Frontal cortex (tissue), 3 donors: ENCODE measurements at regions not wholly inside any gene's neighbourhood (a gene's known extent, or its start where the extent isn't known, plus 50 kb on each side); places are given as distances from the start of the nearest gene placed in this dataset.

Experiments used
- DNase-seq, 2 donors: peaks; one replicate each; pipeline ENCODE4 v3.0.0; 2012; ENCODE audit warnings: low spot score in 2 of 2
- FAIRE-seq: peaks from 2 replicates; lab custom pipeline; 2012; peaks lifted over from hg19 to GRCh38; lab: Jason Lieb, UNC
- donor health status: control.
- donor health status: control.
- donor health status: control.

DNA sequence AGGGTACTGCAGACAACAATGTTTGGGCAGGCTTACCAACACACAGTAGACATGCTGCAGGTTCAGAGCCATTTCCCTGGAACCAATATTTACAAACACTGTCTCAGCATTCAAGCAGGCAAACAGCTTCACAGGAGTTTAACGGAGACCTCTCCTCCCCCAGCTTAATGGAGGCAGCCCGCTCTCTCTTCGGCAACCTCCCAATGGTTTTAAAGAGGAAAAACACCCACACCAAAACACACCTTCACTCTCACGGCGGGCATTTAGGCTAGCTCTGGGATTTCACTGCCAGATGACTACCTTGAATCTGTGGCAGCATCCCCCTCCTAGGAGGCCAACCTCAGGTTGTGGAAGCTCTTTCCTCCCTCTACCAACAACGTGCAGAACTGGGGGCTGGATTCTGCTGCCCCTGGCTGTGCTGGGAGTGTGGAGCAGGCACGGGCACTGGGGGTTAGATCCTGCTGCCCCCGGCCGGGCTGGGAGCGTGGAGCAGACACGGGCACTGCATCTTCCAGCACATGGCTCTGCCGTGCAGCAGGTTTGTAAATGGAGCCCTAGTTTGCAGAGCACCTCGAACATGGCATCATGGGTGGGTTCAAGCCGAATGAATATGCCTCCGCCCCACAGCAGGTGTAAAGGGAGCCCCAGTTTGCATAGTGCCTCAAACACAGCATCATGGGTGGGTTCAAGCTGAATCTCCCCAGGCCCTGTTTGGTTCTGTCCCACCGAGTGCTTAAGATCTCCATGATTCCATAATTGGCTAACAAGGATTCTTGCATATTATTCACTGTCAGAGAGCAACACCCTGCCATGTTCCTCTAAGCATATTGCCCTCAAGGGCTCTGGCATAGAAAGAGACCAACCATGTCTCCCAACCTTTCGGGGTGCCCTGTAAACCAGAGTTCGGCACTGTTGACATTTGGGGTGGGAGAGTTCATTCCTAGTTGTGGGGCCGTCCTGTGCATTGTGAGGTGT lies 86.4 kb downstream of the RBFOX3 start:
- FAIRE-seq (no peak), DNase-seq (no peak)

DNA sequence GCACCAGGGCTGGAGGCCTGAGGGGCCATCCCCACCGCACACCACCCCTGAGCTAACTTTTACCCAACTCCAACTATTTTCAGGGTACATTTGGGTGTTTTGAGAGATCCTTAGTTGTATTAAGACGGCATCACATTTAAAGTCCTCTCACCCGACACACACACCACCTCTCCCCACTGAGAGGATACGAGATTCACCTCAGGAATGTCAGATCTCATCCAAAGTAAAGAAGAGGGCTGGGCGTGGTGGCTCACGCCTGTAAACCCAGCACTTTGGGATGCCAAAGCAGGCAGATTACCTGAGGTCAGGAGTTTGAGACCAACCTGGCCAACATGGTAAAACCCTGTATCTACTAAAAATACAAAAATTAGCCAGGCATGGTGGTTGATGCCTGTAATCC lies 88.4 kb downstream of the RBFOX3 start:
- DNase-seq (no peak), FAIRE-seq (no peak)

DNA sequence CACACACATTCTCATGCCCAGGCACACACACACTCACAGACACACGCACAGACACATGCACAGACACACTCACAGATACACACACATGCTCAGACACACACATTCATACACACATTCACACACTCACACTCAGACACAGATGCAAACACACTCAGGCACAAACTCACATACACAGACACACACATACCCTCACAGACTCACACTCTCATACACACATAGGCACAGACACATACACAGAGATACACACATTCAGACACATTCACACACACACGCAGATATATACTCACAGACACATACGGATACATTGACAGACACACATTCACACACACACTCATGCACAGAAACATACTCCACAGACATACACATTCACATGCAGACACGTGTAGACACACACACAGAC lies 89.6 kb downstream of the RBFOX3 start:
- FAIRE-seq (no peak), DNase-seq (no peak)

DNA sequence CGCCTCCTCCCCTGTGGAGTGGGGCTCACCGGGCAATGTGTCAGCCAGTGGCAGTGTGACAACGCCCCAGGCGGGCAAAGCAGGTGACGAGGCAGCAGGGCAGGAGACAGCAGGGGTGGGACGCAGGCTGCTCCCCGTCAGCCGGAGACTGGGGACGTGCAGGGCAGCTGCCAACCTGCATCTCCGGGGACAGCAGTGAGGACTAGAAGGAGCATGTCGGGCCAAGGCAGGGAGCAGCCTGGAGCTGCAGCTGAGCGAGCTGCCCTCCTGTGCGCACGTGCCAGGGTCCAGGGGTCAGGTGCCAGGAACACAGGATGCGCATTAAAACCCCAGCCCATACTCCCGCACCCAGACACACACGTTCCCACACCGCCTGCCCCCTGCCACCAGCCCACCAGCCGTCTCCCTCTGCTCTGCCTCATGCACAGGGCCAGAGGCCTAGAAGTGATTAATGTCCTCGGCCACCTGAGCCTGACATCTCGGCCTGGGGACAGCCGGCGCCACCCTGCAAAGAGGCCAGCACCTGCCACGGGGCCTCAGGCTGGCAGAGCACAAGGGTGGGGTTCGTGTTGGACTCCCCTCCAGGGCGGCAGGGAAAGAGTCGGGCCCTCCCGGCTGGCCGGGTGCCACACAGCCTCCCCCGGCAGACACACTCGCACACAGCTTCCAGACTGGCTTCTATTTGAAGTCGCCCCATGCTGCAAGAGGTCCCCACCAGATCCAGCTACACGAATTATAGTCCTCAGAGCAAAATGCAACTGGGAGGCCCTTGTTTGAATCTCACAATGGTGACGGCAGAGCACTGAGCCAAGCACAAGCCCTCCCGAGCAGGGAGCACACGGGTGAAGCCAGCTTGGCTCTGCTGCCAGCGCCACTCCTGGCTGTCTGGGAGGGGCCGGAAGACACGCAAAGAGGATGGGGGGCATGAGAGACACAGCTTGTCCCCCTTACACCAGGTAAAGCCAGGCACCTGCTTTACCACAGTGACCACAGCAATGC lies 90.4 kb downstream of the RBFOX3 start:
- DNase-seq (no peak), FAIRE-seq (no peak)

DNA sequence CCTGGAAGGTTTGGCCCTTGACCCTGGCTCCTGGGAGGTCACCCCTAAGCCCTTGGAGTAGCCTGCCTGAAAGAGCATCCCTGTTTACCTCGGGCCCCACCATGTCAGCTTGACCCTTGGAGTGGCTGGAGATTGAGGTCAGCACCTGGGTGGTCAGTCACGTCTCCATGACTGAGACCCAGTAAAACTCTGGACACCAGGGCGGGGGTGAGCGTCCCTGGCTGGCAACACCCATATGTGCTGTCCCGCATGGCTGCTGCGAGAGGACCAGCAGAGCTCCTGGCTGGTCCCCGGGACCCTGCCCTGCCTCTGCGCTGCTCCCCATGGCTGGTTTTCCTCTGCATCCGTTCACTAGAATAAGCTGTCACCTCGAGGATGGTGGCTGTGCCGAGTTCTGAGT lies 91.2 kb downstream of the RBFOX3 start:
- no peak for DNase-seq
- FAIRE-seq, result no peak

DNA sequence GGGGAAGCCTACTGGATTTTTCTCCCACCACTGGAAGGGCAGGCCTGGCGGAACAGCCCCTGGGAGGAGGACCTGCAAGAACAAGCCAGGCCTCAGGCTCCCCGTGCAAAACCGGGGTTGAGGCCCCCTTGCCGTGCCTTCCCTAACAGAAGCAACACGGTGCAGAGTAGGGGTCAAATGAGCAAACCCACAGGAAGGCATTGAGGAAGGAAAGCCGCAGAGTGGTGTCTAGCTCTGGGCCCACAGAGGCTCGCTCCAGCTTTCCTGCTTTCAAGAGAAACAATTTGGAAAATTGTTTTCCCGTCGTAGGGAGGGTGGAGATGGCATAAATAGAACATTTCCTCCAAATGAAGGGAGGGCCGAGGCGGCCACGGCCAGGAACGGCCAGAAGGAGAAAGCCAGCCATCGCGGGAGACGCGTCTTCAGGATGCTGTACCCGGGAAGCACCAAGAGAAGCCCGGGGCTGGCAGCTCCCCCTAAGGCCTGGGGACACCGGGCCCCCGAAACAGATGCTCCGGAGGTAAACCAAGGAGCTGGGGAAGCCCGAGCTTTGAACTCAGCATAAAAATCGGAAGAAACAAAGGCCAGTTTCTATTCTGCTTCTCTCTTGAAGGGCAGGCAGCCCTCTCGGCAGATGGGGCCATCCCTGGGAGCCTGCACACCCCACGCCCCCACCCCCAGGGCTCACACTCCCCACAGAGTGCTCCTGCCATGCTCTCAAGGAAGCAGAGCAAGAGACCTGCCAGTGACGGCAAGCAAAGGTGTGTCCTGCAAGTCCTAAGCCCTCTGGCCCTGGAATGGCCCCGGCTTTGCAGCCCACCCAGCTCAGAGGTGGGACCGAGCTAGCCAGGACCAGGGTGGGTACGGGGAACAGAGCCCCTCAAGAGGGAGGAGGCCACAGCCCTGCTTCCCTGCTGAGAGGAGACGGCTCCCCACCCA lies 92.0 kb downstream of the RBFOX3 start:
- FAIRE-seq (no peak), DNase-seq (no peak)

DNA sequence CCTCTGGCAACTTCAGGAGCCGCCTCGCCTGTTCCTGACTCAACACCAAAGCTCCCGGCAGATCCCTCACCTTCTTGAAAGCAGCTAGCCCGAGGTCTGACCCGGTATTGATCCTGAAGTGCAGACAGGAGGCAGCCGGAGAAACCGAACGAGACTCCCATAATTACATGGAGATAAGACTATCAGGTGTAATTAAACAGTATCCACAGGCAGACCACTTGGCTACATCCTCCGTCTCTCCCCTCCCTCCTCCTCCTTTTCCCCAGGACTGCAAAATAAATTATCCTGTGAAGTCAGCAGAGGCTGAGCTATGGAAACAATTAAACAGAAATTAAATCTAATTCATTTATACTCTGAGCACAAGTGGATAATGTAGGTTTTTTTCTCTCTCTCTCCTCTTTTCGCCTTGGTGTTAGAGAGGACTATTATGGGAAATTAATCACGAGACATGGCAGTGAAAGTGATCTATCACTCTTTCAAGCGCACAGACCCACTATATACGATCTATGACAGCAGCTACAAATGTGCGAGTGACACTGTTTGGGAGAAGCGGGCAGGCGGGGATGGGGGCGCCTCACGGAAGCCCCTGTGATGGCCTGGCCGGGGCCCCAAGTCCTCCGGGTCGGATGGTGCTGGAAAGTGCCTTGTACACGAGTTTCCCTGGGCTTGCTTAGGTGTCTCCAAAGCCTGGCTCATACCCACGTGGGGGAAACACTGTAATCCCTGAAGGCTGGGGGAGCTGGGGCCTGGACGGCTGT lies 92.8 kb downstream of the RBFOX3 start:
- FAIRE-seq, result no peak
- DNase-seq, result no peak

DNA sequence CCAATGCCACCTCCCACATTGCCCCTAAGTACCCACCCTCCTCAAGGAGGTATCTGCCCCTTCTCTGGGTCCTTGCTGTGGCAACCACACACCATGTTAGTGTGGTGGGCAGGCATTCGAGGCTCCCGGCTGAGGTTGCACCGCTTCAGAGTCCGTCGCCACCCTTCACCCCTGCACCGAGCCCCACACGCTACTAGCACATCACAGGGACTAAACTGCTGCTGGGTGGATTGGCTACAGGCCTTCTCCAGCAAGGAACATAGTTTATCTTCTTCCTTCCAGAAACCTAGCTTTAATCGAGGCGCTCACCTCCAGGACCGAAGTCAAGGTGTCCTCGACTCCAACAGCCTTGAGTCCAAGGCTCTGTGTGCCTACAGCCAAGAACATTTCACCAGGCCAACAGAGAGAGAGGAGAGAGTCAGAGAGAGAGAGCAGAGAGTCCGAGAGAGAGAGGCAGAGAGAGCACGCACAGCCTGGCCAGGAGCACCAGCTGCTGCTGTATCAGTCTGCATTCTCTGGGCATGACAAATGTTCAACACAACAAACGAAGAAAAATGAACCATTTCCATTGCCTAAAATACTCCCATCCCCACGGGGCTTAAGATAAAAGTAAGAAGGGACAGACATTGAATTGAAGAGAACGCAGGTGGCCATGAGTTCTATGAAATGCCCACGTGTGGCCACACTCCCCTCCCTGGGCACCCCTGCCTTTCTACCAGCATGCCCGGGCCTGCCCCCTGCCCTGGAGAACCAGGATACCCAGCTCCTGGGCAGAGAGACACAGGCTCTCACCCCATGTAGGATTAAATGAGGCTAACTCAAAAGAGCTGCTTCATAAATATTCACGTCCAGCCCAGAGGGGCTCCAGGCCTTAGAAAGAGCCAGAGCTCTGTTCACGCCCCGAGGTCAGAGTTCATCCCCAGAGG lies 94.9 kb downstream of the RBFOX3 start:
- FAIRE-seq, result no peak
- no peak for DNase-seq

DNA sequence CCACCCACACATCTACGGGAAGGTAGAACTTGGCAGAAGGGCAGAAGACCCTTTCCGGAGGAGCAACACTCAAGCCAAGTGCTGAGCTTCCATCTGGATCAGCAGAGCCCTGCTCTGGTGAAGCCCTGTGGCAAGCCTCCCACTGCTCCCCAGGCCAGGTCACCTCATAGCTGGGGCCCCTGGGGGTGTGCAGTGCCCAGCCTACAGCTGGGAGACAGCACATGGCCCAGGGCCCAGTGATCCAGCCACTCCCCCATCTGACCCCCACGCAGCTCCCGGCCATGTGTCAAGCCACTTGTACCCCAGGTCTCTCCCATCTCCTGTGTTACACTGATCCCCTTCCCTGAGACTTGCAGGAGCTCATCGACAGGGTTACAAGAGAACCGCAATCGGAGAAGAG lies 95.7 kb downstream of the RBFOX3 start:
- FAIRE-seq (no peak), DNase-seq (no peak)

DNA sequence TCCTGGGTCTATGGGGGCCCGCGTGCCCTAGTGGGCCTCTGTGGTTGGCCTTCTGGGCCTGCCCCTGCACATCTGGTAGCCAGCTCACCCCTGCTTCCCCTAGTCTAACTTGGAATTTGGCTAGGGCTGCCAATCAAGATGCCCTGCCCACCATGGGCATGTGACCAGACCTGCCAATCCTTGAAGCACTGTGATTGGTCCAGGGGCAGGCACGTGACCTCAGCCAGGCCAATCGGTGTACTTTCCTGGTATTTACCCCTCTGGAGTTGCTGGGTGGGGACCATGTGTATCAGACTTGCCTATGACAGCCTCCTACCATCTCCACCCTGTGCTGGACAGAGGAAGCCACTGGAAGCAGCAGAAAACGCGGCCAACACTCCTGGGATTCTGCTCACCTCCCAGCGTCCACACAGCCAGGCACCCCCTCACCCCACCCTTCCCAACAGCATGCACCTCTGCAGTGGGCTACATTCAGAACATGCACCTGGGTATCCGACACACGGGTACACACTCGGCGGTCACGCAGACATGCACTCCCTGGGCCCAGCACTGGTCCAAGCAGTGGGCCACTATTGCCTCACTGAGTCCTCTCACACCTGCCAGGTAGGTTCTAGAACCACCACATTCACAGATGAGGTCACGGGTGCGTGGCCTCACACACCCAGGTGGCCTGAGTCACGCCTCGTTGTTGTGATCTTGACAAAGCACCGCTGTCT lies 96.9 kb downstream of the RBFOX3 start:
- FAIRE-seq (no peak), DNase-seq (no peak)

DNA sequence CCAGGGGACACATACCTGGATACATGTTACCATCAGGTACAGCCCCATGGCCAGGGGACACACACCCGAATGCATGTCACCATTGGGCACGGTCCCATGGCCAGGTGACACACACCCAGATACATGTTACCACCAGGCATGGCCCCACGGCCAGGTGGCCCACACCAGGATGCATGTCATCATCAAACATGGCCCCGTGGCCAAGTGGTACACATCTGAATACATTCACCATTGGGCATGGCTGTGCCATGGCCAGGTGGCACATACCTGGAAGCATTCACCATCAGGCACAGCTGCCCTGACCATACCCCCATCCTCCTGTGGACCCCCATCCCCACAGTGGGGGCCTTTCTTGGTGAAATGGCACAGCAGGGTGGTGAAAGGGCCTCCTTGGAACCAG lies 97.6 kb downstream of the RBFOX3 start:
- FAIRE-seq, result no peak
- DNase-seq, result no peak

DNA sequence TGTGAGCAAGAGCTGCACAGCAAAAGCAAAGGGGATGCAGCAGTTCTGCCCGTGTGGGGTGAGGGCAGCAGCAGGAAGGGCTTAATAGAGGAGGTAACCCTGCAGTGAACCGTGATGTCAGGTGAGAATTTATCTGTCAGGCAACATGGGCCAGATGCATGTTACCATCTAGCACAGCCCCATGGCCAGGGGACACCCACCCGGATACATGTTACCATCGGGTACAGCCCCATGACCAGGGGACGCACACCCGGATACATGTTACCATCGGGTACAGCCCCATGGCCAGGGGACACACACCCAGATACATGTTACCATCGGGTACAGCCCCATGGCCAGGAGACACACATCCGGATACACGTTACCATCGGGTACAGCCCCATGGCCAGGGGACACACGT lies 99.4 kb downstream of the RBFOX3 start:
- no peak for FAIRE-seq
- no peak for DNase-seq

DNA sequence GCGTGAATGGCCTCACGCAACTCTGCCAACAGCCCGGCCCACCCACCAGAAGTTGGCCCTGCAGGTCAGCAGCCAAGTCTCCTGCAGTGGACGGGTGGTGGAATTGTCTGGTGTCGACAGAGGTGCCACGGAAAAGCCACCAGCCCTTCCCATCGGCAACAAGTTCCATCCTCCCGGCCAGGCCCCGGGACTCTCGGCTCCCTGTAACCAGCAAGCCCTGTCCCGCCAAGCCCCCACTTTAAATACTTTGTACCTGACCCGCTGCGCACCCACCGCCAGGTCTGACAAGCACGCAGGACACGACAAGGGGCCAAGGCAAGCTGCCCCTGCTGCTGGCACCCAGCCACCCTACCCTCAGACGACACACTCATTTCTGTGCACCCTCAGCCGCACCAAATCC lies 100.8 kb downstream of the RBFOX3 start:
- FAIRE-seq, result no peak
- DNase-seq, result no peak

DNA sequence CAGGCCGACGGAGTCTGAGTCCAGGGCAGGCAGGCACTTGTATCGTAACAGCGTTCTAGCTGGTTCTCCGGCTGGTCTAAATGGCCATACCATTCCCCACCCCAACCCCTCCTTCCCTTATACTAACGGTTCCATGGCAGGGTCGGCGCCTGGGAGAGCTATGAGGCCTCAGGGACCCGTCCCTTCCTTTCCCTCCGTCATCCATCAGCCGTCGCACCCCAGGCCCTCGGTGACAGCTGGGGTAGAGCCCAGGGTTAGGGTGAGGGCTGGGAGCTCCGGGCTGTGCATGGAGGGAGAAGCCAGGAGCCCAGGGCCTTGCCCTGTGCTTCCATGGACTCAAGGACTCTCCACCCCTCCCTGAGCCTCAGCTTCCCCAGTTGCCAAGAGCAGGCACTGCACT lies 101.4 kb downstream of the RBFOX3 start:
- no peak for DNase-seq

DNA sequence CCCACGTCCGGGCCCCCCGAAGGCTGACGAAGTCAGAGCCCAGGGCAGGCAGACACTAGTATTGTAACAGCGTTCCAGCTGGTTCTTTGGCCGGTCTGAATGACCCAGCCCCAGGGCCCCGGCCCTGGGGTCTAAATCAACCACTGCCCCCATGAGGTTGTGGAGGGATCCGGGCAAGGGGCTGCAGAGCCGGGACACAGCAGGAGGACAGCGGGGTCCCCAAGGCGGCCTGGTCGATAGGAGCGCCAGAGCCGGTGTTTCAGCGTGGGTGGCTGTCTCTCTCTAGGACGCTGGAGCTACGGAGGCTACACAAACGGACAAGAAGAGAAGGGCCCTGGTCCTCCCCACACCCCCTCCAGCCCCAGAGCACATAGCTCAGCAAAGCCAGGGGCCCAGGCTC lies 101.8 kb downstream of the RBFOX3 start:
- DNase-seq, result no peak
- no peak for FAIRE-seq

More for the DNA sequence above, 101.4 kb downstream of the RBFOX3 start:
- no peak for FAIRE-seq

DNA sequence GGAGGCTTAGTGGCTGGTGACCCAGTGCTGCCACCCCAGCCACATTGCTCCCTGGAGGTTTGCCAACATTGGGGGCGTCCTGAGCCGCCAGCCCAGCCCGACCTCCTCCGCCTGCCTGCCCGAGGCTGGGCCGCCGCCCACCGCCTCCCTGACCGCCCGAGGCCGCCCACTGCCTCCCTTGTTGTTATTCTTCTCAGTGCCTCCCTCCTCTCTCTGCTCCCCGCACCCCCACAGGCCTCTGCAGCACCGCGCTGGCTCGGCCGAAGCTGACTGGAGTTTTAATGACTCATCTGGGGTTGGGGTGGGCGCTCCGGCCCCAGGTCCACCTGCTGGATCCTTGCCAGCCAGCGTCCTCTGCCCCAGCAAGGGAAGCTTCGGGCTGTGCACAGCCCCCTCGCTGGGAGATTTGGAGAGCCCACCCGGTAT lies 102.5 kb downstream of the RBFOX3 start:
- DNase-seq, result peak in 1 of 2 donors; percentile 55
- FAIRE-seq, result no peak

DNA sequence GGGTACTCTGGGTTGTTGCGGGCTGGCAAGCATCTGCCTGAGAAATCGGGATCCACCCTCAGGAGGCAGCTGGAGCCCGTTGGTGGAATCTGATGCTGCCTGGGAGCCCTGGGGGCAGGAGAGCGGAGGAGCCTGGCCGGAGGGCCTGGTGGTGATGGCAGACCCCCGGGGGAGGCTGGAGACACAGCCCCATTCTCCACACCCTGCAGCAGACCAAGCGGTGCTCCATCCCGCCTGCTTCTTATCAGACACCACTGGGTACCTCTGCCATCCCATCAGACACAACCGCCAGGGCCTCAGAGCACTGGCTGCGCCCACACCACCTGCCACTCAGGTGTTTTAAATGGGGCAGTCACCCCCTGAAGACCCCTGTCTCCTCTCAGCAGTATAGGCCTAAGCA lies 103.9 kb downstream of the RBFOX3 start:
- FAIRE-seq (no peak), DNase-seq (no peak)
